ENCODE measurements at regions not wholly inside any gene's neighbourhood (a gene's known extent, or its start where the extent isn't known, plus 50 kb on each side); places are given as distances from the start of the nearest gene placed in this dataset.
"Not testable (repeated sequence)": the region's sequence is repeated elsewhere in the genome, so short reads cannot be mapped to it uniquely, and the experiment has no call there.

- no peak overlapping the region for H3K4me3 ChIP-seq (replicated peaks; ENCODE audit: low read depth, low read length)
- DNase-seq (ENCODE audit: low read depth) = no peak
- TF ChIP-seq, protein P1, sequence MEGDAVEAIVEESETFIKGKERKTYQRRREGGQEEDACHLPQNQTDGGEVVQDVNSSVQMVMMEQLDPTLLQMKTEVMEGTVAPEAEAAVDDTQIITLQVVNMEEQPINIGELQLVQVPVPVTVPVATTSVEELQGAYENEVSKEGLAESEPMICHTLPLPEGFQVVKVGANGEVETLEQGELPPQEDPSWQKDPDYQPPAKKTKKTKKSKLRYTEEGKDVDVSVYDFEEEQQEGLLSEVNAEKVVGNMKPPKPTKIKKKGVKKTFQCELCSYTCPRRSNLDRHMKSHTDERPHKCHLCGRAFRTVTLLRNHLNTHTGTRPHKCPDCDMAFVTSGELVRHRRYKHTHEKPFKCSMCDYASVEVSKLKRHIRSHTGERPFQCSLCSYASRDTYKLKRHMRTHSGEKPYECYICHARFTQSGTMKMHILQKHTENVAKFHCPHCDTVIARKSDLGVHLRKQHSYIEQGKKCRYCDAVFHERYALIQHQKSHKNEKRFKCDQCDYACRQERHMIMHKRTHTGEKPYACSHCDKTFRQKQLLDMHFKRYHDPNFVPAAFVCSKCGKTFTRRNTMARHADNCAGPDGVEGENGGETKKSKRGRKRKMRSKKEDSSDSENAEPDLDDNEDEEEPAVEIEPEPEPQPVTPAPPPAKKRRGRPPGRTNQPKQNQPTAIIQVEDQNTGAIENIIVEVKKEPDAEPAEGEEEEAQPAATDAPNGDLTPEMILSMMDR (IDR thresholded peaks at IDR 0.05; ENCODE audit: low read length, missing control alignments) = no peak
These were observed 101.6 kb downstream of the HSFY2 start for GRCh38 chrY:18671970-18672369.

GRCh38 chrY:18686027-18686426, 87.5 kb downstream of the HSFY2 start:
- not testable (repeated sequence) for DNase-seq (ENCODE audit: low read depth); H3K4me3 ChIP-seq (replicated peaks; ENCODE audit: low read depth, low read length)

DNA sequence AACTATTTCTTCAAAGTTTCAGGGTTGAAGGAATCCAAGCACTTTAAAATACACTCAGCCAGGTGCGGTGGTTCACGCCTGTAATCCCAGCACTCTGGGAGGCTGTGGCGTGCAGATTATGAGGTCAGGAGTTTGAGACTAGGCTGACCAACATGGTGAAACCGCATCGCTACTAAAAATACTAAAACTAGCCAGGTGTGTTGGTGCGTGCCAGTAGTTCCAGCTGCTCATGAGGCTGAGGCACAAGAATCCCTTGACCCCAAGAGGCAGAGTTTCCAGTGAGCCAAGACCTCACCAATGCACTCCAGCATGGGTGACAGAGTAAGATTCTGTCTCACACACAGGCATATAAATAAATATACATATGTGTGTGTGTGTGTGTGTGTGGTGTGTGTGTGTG, 85.2 kb downstream of the HSFY2 start:
- H3K4me3 ChIP-seq (replicated peaks; ENCODE audit: low read depth, low read length); DNase-seq (ENCODE audit: low read depth): not testable (repeated sequence)

DNA sequence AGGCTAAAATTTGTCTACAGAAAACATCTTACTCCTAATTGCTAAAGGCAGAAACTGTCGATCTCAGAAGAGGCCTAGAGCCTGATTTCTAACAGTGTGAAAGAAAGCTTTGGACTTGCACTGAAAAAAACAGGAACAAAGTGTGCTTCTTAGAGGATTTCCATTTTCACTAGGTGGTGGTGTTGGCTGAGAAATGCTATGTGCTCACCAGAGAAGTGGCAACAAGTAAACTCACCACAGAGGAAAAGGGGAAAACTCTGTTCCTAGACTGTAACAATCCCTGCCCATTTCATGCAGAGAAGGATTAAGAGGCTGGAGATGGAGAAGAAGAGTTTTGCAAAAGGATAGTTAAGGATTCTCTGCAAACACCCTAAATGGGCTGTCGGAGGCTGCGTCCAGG, 84.1 kb downstream of the HSFY2 start:
- DNase-seq (ENCODE audit: low read depth); H3K4me3 ChIP-seq (replicated peaks; ENCODE audit: low read depth, low read length): not testable (repeated sequence)

- DNase-seq (ENCODE audit: low read depth); H3K4me3 ChIP-seq (replicated peaks; ENCODE audit: low read depth, low read length): not testable (repeated sequence)
These were observed 83.5 kb downstream of the HSFY2 start for GRCh38 chrY:18689890-18690593.

GRCh38 chrY:18696788-18697187, 76.7 kb downstream of the HSFY2 start:
- not testable (repeated sequence) for DNase-seq (ENCODE audit: low read depth); H3K4me3 ChIP-seq (replicated peaks; ENCODE audit: low read depth, low read length)

DNA sequence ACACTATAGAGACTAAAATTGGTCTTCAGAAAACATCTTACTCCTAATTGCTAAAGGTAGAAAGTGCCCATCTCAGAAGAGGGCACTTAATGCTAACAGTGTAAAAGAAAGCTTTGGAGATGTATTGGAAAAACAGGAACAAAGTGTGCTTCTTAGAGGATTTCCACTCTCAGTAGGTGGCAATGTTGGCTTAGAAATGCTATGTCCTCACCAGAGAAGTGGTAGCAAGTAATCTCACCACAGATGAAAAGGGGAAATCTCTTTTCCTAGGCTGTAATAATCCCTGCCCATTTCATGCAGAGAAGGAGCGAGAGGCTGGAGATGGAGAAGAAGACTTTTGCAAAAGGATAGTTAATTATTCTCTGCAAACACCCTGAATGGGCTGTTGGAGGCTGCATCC, 69.3 kb downstream of the HSFY2 start:
- H3K4me3 ChIP-seq (replicated peaks; ENCODE audit: low read depth, low read length); DNase-seq (ENCODE audit: low read depth): not testable (repeated sequence)

- not testable (repeated sequence) for DNase-seq (ENCODE audit: low read depth); H3K4me3 ChIP-seq (replicated peaks; ENCODE audit: low read depth, low read length)
These were observed 61.8 kb downstream of the HSFY2 start for GRCh38 chrY:18711785-18712184.

GRCh38 chrY:18713760-18714159, 59.8 kb downstream of the HSFY2 start:
- not testable (repeated sequence) for DNase-seq (ENCODE audit: low read depth); H3K4me3 ChIP-seq (replicated peaks; ENCODE audit: low read depth, low read length)

DNA sequence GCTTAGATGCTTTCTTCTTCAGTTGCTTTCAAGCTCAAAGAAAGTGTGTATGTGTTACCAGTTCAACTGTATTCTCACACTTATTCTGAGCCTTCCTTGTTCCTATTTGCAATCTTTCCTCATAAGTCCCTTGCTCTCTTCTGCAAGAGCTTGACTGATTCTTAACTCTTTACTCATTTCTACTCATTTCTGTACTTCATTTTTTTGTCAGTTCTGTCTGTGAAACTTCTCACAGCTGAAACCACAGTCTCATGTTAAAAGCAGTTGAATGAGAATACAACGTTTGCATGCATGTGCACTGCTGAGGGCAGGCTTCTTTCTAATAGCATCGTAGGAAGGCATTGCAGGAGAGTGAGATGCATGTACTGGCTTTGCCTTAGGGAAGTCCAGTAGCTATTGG, 54.8 kb downstream of the HSFY2 start:
- not testable (repeated sequence) for H3K4me3 ChIP-seq (replicated peaks; ENCODE audit: low read depth, low read length); DNase-seq (ENCODE audit: low read depth)

GRCh38 chrY:18720395-18720794, 53.1 kb downstream of the HSFY2 start:
- H3K4me3 ChIP-seq (replicated peaks; ENCODE audit: low read depth, low read length); DNase-seq (ENCODE audit: low read depth): not testable (repeated sequence)
